ENCODE measurements at regions not wholly inside any gene's neighbourhood (a gene's known extent, or its start where the extent isn't known, plus 50 kb on each side); places are given as distances from the start of the nearest gene placed in this dataset.
A peak's percentile ranks its signal among the peaks of the same experiment; 100 is the strongest.

DNA sequence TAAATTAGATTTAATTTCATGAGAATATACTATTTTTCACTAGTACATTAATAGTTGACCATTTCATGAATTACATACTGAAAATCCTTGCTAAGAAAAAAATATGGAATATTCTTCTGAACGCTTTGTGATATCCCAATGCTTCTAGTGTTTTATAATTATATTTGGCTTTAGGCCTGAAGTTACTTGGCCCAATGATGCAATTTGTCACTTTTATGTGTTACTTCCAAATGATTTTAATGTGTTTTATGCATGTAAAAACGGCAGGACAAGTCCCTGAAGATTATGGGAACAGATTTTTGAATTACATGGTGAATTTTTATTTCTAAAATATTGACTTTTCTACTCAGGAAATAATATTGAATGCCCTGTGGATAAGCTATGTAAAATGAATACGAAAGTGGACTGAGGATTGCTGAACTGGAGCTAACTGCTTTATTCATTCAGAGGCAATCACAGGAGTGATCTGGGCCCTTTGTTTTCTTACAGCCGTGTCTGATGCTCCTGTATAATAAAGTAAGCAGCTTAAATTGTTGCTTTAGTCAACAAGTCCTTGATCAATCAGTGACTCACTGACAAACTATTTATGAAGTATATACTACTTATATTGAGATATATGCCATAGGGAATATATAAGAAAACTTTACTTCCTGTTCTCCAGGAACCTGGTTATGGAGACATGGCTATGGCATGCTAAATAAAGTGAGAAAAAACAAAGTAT, 543.0 kb upstream of the RGS18 start:
- Histone ChIP-seq H3K27me3 (ENCODE audit: control insufficient read depth, insufficient read depth, low read length) (no peaks in the 10 kb centered on the region), H3K4me3 (replicated peaks in 1 of 4; ENCODE audit: control extremely low read depth in 1 of 4, insufficient read depth in 1 of 4, low read depth in 3 of 4, low read length in 4 of 4) (no peak overlapping the region), H3K4me1 (ENCODE audit: control insufficient read depth, extremely low read depth, insufficient read depth, low read length) (no peaks in the 10 kb centered on the region), H3K36me3 (ENCODE audit: control insufficient read depth, insufficient read depth, low read length) (no peaks in the 10 kb centered on the region), H3K9me3 (ENCODE audit: control insufficient read depth, insufficient read depth, low read depth, low read length) (no peaks in the 10 kb centered on the region), H3K4me2 (ENCODE audit: extremely low read depth, insufficient read depth, low read length) (no peak overlapping the region), H3K79me2 (ENCODE audit: control insufficient read depth, insufficient read depth, low read length) (no peaks in the 10 kb centered on the region), H4K20me1 (ENCODE audit: control insufficient read depth, extremely low read depth, insufficient read depth, low read length) (no peaks in the 10 kb centered on the region), H3K9ac (ENCODE audit: insufficient read depth, low read length) (no peak overlapping the region), H2AFZ (ENCODE audit: low read length) (no peak overlapping the region), H3K27ac (ENCODE audit: insufficient read depth, low read length) (no peak overlapping the region)
- TF ChIP-seq CTCF (conservative IDR thresholded peaks at IDR 0.05 in 1 of 2, IDR thresholded peaks at IDR 0.05 in 1 of 2; ENCODE audit: low read depth in 1 of 2, low read length in 2 of 2) (no peak), EZH2 (IDR thresholded peaks at IDR 0.05; ENCODE audit: low read length, missing control alignments) (no peak)
- no peak for DNase-seq (ENCODE audit: low read depth in 2 of 2)

DNA sequence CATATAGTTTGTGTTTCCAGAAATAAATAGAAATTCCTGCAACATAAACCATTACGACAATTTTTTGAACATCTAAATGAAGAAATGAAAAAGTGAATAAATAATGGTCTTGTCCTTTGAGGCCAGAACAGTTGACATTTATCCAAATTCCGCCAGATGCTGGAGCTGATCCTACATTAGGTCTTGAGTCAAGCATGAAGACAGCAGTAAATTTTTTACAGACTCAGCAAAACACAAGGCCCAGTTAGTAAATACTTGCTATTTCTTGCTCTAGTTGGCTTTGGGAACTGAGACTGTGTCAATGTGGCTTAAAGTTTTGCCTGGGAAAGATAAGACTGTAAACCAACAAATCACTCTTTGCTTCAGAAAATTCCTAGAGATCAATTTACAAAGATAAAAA, 540.1 kb upstream of the RGS18 start:
- TF ChIP-seq CTCF (conservative IDR thresholded peaks at IDR 0.05 in 1 of 2, IDR thresholded peaks at IDR 0.05 in 1 of 2; ENCODE audit: low read depth in 1 of 2, low read length in 2 of 2) (no peak), EZH2 (IDR thresholded peaks at IDR 0.05; ENCODE audit: low read length, missing control alignments) (no peak)
- Histone ChIP-seq H3K9me3 (ENCODE audit: control insufficient read depth, insufficient read depth, low read depth, low read length) (no peaks in the 10 kb centered on the region), H3K79me2 (ENCODE audit: control insufficient read depth, insufficient read depth, low read length) (no peaks in the 10 kb centered on the region), H3K36me3 (ENCODE audit: control insufficient read depth, insufficient read depth, low read length) (no peaks in the 10 kb centered on the region), H3K4me2 (ENCODE audit: extremely low read depth, insufficient read depth, low read length) (no peak overlapping the region), H3K4me3 (replicated peaks in 1 of 4; ENCODE audit: control extremely low read depth in 1 of 4, insufficient read depth in 1 of 4, low read depth in 3 of 4, low read length in 4 of 4) (no peak overlapping the region), H3K27ac (ENCODE audit: insufficient read depth, low read length) (no peak overlapping the region), H4K20me1 (ENCODE audit: control insufficient read depth, extremely low read depth, insufficient read depth, low read length) (no peaks in the 10 kb centered on the region), H2AFZ (ENCODE audit: low read length) (no peak overlapping the region), H3K27me3 (ENCODE audit: control insufficient read depth, insufficient read depth, low read length) (no peaks in the 10 kb centered on the region), H3K4me1 (ENCODE audit: control insufficient read depth, extremely low read depth, insufficient read depth, low read length) (no peaks in the 10 kb centered on the region), H3K9ac (ENCODE audit: insufficient read depth, low read length) (no peak overlapping the region)
- peak in 1 of 2 donors; percentile 39 for DNase-seq (ENCODE audit: low read depth in 2 of 2)

GRCh38 chr1:191620883-191621282, 537.4 kb upstream of the RGS18 start:
- H3K79me2 ChIP-seq (ENCODE audit: control insufficient read depth, insufficient read depth, low read length), result no peaks in the 10 kb centered on the region
- no peak overlapping the region for H3K9ac ChIP-seq (ENCODE audit: insufficient read depth, low read length)
- peak in 1 of 2 donors; percentile 39 for DNase-seq (ENCODE audit: low read depth in 2 of 2)
- no peaks in the 10 kb centered on the region for H3K4me1 ChIP-seq (ENCODE audit: control insufficient read depth, extremely low read depth, insufficient read depth, low read length)
- no peak overlapping the region for H3K4me2 ChIP-seq (ENCODE audit: extremely low read depth, insufficient read depth, low read length)
- no peaks in the 10 kb centered on the region for H4K20me1 ChIP-seq (ENCODE audit: control insufficient read depth, extremely low read depth, insufficient read depth, low read length)
- no peak overlapping the region for H2AFZ ChIP-seq (ENCODE audit: low read length)
- TF ChIP-seq CTCF (conservative IDR thresholded peaks at IDR 0.05 in 1 of 2, IDR thresholded peaks at IDR 0.05 in 1 of 2; ENCODE audit: low read depth in 1 of 2, low read length in 2 of 2) (no peak), EZH2 (IDR thresholded peaks at IDR 0.05; ENCODE audit: low read length, missing control alignments) (no peak)
- no peaks in the 10 kb centered on the region for H3K27me3 ChIP-seq (ENCODE audit: control insufficient read depth, insufficient read depth, low read length)
- no peaks in the 10 kb centered on the region for H3K9me3 ChIP-seq (ENCODE audit: control insufficient read depth, insufficient read depth, low read depth, low read length)
- H3K27ac ChIP-seq (ENCODE audit: insufficient read depth, low read length), result no peak overlapping the region
- H3K4me3 ChIP-seq (replicated peaks in 1 of 4; ENCODE audit: control extremely low read depth in 1 of 4, insufficient read depth in 1 of 4, low read depth in 3 of 4, low read length in 4 of 4), result no peak overlapping the region
- H3K36me3 ChIP-seq (ENCODE audit: control insufficient read depth, insufficient read depth, low read length), result no peaks in the 10 kb centered on the region

All from fibroblast of lung (primary cell).